Stimulated activated CD4-positive, alpha-beta T cell treated with anti-CD3 and anti-CD28 coated beads, Interleukin-2, amount 100 ng/mL, for 24 hours (primary cell): ENCODE measurements at regions not wholly inside any gene's neighbourhood (a gene's known extent, or its start where the extent isn't known, plus 50 kb on each side); places are given as distances from the start of the nearest gene placed in this dataset.
"Not testable (repeated sequence)": the region's sequence is repeated elsewhere in the genome, so short reads cannot be mapped to it uniquely, and the experiment has no call there.

Experiments used
- DNase-seq, 2 donors: peaks; one replicate each; pipeline ENCODE4 v3.0.0-alpha.2; 2020

DNA sequence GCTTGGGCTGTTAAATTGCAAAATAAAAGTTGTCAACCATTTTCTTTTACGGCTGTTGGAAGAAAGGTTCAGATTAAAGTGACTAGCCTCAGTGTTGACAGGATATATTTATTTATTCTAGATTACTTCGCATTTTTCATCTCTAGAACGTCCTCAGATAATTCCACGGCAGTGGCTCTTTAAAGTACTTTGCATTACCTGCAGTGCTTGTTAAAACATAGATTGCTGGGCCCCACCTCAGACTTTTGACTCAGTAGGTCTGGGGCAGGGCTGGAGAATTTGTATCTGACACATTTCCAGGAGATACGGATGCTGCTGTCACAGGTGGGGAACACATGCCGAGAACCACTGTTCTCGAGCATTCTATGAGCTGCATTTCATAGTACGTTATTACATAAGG, 292.7 kb downstream of the EDEM1 start:
- no peak for DNase-seq

DNA sequence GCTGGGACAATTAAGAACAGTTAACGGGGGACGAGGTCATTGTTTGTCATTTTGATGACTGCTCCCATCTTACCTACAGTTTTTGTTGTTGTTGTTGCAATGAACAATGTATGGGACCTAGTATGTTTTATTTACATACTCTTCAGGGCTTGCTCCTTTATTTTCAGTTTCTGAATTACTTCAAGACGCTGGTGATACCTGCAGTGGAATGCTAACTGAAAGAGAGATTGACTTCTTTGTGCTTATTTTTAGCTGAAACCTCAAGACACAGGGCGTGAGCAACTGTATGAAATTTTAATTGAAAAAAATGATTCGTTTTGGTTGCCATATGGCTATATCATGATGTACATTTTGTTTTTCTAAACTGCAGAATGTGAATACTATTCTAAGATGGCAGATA, 297.9 kb downstream of the EDEM1 start:
- DNase-seq, result no peak

DNA sequence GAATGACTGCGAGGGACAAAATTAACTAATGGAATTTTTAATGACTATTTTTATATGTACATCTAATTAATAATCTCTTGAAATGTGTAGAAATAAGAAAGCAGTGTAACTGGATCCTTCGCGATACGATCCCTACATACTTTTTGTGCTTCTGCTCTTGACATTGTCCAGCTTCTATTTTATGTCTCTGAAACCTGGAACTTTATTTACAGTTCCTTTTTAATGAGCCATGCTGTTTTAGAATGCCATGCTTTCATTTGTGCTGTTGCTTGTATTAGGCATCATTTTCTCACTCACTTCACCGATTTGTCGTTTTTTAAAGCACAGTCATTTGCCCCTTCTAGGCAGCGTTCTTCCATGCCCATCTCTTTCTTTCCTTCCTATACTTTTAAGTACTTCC, 301.3 kb downstream of the EDEM1 start:
- no peak for DNase-seq

DNA sequence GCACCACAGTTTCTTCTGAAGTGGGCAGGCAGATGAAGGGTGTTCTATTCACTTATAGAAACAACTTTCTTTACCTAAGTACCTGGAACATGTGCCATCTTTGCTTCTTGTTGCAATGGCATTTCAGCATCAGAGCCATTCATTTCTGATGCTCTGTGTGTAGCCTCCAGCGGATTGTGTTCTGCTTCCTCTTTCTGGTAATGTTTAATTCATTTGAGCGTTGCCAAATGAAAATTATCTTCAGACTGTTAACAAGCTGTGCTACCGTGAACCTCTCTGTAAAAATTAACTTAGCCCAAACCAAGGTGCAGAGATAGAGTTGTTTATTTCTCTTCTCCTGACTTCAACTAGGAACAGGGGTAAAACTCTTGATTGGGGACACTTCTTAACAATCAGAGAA, 302.0 kb downstream of the EDEM1 start:
- DNase-seq, result no peak

DNA sequence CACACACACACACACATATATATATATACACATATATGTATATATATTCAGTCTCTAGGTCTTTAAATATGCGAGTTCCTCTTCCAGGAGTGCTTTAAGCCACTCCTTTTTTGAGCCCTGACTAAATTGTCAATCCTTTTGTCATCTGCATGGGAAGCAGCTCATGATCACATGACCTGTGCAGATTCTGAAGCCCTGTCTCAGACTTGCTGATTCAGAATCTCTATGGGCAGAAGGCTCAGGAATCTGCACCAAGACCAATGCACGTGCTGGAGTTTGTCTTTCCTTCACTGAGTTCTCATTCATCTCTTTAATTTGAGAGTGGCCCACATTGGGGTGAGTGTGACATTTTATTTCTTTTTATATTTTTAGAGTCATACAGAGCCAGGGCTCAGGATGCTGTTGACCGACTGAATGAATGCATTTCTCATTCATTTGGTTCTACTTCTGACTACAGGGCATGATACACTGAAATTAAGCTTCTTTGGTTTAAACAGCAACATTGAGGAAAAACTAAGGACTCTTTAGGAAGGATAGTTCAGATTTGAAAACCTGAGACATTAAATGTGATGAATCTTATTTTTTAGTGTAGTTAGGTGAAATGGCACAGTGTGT, 307.5 kb downstream of the EDEM1 start:
- DNase-seq, result no peak

DNA sequence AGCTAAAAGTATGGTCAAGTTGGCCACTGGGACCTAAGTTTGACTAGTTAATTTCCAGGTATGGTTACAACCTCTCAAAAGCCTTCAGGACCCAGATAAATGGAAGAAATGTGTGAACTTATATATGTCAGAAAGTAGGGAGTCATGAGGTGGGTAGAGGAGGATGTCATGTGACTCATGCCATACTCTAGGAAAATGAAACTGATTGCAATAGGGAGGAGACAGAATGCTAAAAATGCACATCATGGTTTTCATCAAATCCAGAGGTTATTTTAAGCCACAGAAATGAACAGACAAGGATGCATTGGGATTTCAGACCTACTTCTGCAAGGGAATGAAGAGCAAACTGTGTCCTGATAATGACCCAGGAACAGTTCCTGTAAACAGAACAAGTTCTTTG, 310.0 kb downstream of the EDEM1 start:
- no peak for DNase-seq

DNA sequence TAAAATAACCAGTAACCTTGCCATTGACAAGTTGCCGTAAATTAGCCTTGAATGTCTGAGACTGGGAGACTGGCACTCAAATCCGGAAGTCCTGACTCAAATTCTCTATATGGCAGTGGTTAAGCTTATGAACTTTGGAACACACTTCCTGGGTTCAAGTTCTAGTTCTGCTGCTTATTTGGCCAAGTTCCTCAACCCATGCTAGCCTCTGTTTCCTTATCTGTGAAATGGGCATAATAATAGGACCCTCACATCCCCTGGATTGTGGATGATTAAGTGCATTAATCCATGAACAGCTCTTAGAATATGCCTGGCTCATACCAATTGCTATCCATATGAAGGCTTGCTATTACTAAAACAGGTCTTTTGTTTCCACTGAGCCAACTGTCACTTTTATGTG, 311.5 kb downstream of the EDEM1 start:
- DNase-seq, result no peak

DNA sequence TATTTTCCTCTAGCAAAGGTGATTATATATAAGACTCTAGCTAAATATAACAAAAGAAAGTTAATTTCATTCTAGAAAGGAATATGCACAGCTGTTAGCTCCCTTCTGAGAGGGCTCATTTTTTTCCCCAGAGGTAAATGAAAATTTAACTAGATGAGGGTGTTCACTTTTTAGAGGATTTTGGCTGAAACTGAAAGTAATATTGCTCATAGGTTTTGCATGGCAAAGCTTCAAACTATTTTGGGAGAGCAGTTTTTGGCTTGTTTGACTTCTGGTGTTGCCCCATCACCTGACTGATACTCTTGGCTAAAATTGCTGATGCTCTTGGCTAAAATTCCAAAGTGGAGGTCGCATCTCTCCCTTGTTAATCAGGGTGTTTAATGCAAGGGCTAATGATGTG, 311.9 kb downstream of the EDEM1 start:
- no peak for DNase-seq

DNA sequence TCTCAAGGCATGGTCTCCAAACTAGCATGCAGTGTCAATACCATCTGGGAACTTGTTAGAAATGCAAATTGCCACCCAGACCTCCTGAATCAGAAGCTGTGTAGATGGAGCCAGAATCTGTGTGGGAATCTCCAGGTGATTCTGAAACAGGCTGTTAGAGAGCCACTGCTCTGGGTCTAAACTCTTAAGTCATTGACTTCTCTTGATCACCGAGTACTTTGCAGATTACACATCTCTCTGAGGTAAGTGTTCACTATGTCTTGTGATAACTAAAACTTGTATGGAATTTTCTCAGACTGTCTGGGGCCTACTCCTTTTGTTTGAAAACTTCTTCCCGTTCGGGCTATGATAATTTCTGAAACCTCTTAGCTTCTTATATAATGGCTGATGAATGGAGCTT, 315.6 kb downstream of the EDEM1 start:
- DNase-seq, result no peak

DNA sequence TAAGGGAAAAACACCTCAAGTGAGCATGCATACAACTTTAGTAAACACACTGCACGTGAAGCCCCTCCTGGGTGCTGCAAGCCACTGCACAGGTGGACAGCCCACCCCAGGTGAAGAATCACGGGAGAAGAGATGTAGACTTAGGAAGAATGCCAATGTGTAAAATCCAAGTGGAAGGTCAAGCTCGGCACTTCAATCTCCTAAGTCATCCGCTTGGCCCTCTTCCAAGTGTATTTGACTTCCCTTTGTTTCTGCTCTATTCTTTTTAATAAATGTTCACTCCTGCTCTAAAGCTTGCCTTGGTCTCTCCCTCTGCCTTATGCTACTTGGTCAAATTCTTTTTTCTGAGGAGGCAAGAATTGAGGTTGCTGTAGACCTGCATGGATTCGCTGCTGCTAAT, 316.6 kb downstream of the EDEM1 start:
- DNase-seq, result no peak

DNA sequence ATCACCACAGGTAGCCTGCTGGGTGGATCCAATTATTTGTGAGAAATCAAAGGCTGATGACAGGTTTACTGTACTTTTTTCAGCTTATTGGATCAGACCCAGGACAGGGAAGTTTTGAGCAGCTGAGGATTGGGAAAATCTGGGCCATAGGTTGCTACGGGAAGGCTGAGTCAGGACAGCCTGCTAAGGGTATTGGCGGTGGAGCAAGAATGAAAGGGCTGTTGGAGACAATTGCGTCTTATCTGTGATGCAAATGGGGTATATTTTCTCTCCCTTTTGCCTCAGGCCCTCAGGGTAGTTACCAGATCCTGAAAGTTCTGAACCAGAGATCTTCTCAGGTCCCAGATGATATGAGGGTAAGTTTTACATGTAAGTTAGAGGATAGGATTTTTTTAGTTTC, 317.7 kb downstream of the EDEM1 start:
- no peak for DNase-seq

DNA sequence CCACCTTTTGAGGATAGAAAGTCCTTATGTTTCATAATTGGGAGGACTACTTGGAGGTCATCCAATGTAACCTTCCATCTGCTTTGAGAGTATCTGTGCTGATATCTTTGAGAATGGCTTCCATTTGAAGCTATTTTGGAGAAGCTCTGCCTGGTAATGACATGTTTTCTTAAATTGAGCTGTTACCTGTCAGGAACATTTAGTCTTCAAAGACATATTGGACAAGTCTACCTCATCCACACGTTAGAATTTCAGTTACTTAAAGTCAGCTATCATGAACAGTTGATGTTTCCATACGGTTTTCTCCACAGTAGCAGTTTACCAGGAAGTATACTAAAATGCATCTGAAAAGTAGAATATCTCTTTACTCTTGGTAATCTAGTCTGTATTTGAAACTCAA, 318.5 kb downstream of the EDEM1 start:
- no peak for DNase-seq

DNA sequence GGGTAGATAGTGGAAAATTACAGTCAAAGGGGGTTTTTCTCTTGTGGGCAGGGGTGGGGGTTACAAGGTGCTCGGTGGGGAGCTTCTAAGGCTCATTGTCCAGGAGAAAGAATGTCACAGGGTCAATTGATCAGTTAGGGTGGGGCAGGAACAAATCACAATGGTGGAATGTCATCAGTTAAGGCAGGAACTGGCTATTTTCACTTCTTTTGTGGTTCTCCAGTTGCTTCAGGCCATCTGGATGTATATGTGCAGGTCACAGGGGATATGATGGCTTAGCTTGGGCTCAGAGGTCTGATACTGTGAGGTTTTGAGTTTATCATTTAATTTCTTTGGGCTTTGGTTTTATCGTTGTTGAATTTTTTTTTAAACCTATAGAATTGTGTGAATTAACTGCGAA, 321.4 kb downstream of the EDEM1 start:
- DNase-seq, result not testable (repeated sequence)

DNA sequence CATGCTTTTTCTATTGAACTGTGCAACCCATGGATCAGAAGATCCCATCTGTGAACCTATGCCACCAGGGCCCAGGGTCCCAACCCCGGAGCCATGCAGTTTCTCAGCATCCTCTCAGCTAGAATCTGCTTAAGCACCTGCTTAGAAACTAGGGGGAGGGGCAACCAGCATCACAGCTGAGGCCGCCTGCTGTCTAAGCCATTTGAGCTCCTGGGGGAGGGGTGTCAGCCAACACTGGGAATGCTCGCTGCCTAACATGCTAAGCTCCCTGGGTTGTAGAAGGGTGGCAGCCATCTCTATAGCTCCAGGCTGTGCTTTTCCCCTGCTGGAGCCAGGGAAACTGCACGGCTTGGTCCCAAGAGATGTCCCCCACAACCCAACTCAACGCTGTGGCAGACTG, 322.8 kb downstream of the EDEM1 start:
- no peak for DNase-seq

DNA sequence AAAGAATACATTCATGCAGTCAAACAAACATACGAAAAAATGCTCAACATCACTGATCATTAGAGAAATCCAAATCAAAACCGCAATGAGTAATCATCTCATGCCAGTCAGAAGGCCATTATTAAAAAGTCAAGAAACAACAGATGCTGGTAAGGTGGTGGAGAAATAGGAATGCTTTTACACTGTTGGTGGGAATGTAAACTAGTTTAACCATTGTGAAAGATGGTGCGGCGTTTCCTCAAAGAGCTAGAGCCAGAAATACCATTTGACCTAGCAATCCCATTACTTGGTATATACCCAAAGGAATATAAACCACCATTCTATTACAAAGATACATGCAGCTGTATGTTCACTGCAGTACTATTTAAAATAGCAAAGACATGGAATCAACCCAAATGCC, 330.4 kb downstream of the EDEM1 start:
- no peak for DNase-seq

DNA sequence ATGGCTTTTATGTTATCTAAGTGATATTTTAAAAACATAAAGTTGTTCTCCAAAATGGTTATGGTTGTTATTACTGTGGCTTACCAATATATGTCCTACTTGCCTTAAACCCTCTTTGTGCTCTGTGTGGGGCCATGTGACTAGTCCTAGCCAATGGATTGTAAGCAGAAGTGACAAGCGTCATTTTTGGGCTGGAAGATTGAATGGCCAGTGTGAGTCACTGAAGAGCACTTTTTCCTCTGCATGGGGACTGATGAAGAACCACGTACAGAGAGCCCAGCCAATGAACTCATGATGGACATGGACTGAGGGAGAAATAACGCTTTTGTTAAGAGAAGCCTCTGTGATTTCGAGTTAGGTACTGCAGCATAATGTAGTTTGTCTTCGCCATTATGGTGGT, 332.7 kb downstream of the EDEM1 start:
- DNase-seq, result no peak

DNA sequence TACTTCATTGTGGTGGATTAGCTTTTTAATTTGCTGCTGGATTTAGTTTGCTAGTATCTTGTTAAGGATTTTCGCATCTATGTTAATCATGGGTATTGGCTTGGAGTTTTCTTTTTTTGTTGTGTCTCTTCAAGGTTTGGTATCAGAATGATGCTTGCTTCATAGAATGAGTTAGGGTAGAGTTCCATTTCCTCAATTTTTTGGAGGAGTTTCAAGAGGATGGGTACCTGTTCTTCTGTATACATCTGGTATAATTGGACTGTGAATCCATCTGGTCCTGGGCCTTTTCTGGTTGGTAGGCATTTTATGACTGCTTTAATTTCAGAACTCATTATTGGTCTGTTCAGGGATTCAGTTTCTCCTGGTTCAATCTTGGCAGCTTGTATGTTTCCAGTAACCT, 335.6 kb downstream of the EDEM1 start:
- no peak for DNase-seq

DNA sequence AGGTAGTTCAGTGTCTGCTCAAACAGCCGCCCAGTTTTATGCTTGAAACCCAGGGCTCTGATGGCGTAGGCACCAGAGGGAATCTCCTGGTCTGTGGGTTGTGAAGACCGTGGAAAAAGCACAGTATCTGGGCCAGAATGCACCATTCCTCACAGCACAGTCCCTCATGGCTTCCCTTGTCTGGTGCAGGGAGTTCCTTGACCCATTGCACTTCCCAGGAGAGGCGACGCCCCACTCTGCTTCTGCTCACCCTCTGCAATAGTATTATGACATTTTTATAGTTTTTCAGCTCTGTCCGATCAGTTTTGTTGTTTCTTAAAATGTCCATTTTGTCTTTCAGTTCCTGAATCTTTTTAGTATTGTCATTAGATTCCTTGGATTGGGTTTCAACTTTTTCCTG, 343.5 kb downstream of the EDEM1 start:
- DNase-seq, result no peak

DNA sequence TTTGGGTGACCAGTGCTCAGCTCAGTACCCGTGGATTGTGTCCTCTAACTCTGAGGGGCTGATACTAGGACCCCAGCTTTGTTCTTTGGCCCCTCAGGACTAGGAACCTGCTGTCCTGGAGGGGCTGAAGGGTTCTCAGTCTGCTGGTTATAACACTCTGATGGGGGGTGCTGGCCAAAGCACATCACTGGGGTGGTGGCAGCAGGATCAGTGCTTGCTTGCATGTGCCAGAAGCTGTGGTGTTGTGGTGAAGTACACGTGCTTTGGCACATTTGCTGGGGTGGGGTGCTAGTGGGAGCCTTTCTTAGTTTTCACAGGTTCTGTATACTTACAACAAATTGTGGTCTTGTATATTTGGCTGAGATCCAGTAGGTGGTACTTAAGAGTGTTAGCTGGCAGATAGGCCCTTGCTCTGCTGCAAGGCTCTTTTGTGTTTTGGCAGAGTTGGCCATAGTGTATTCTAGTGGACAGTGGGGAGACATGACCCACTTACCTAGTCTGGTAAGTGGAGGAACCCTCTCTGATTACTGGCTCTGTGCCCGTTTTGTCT, 344.3 kb downstream of the EDEM1 start:
- no peak for DNase-seq

DNA sequence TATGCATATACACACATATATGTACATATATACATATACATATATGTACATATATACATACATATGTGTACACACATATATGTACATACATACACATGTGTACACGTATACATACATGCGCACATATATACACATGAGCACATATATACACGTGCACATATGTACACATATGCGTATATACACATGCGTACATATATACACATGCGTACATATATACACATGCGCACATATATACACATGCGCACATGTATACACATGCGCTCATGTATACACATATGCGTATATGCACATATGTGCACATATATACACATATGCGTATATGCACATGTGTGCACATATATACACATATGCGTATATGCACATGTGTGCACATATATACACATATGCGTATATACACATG, 353.0 kb downstream of the EDEM1 start:
- DNase-seq, result no peak

DNA sequence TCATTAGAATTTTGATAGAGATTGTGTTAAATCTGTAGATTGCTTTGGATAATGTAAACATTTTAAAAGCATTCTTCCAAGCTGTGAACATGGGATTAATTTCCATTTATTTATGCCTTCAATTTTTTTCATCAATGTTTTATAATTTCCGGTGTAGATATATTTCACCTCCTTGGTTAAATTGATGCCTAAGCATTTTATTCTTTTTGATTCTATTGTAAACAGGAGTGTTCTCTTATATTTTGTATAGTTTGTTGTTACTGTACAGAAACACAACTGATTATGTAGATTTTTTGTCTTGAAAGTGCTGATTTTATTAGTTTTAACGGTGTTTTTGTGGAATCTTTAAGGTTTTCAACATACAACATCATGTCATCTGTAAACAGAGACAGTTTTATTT, 355.0 kb downstream of the EDEM1 start:
- no peak for DNase-seq

DNA sequence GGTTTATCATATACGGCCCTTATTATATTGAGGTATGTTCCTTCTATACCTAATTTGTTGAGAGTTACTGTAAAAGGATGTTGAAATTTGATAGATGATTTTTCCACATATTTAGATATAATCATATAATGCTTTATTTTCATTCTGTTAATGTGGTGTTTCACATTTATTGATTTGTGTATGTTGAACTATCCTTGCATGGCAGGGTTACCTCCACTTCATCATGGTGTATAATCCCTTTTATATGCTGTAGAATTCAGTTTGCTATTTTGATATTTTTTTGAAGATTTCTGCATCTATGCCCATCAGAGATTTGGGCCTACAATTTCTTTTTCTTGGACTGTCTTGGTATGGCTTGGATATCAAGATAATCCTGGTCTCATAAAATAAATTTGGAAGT, 355.5 kb downstream of the EDEM1 start:
- no peak for DNase-seq

DNA sequence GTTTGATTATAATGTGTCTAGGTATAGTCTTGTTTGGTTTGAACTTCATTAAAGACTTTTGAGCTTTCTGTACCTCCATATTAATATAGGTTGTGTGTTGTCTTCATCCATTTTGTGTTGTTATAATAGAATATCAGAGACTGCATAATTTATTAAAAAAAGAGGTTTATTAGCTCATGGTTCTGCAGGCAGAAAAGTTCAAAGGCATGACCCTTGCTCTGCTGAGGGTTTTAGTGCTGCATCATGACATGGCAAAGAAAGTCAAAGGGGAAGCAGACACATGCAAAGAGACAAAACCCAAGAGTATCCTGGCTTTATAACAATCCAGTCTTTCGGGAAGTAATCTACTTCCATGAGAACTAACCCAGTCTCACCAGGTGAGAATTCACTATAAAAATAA, 358.2 kb downstream of the EDEM1 start:
- no peak for DNase-seq

DNA sequence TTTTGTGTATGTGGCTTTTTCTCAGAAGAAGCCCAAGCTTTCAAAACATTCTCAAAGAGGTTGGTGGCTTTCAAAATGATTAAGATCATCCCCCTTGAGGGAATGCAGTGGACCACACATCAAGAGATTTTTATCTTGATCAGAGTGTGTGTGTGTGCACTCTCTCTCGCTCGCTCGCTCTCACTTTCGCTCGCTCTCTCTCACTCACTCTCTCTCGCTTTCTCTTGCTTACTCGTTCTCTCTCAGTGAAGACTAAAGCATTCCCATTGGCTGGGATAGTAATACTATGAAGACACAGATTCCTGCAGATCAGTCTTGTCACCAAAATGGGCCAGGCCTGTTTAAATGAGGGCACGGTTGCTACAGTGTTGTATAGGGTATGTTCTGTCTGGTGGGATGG, 365.7 kb downstream of the EDEM1 start:
- no peak for DNase-seq

DNA sequence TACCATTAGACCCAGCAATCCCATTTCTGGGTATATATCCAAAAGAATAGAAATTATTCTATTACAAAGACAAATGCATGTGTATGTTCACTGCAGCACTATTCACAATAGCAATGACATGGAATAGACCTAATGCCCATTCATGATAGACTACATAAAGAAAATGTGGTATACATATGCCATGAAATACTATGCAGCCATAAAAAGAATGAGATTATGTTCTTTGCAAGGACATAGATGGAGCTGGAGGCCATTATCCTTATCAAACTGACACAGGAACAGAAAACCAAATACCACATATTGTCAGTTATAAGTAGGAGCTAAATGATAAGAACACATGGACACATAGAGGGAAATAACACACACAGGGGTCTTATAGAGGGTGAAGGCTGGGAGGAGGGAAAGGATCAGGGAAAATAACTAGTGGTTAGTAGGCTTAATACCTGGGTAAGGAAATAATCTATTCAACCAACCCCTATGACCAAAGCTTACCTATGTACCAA, 366.8 kb downstream of the EDEM1 start:
- DNase-seq, result no peak
